ENCODE measurements at regions not wholly inside any gene's neighbourhood (a gene's known extent, or its start where the extent isn't known, plus 50 kb on each side); places are given as distances from the start of the nearest gene placed in this dataset.

- Histone ChIP-seq H3K4me3 (ENCODE audit: low read depth, low read length) (no peak overlapping the region), H3K36me3 (ENCODE audit: control insufficient read depth, insufficient read depth, low read length) (no peaks in the 10 kb centered on the region), H3K27me3 (ENCODE audit: control insufficient read depth, insufficient read depth, low read length) (no peaks in the 10 kb centered on the region)
- TF ChIP-seq, protein P1, sequence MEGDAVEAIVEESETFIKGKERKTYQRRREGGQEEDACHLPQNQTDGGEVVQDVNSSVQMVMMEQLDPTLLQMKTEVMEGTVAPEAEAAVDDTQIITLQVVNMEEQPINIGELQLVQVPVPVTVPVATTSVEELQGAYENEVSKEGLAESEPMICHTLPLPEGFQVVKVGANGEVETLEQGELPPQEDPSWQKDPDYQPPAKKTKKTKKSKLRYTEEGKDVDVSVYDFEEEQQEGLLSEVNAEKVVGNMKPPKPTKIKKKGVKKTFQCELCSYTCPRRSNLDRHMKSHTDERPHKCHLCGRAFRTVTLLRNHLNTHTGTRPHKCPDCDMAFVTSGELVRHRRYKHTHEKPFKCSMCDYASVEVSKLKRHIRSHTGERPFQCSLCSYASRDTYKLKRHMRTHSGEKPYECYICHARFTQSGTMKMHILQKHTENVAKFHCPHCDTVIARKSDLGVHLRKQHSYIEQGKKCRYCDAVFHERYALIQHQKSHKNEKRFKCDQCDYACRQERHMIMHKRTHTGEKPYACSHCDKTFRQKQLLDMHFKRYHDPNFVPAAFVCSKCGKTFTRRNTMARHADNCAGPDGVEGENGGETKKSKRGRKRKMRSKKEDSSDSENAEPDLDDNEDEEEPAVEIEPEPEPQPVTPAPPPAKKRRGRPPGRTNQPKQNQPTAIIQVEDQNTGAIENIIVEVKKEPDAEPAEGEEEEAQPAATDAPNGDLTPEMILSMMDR (IDR thresholded peaks at IDR 0.05; ENCODE audit: insufficient read depth, low read length, severe bottlenecking), result no peak
- no peak for DNase-seq (ENCODE audit: low read depth)
- FAIRE-seq, result no peak
Observed at GRCh38 chr18:56327191-56327885, 311.1 kb downstream of the TXNL1 start.

GRCh38 chr18:56326336-56327072 is 311.9 kb downstream of the TXNL1 start:
- TF ChIP-seq, protein P1 (IDR thresholded peaks at IDR 0.05; ENCODE audit: insufficient read depth, low read length, severe bottlenecking), result no peak
- H3K27me3 ChIP-seq (ENCODE audit: control insufficient read depth, insufficient read depth, low read length), result no peaks in the 10 kb centered on the region
- no peak for DNase-seq (ENCODE audit: low read depth)
- no peaks in the 10 kb centered on the region for H3K36me3 ChIP-seq (ENCODE audit: control insufficient read depth, insufficient read depth, low read length)
- no peak overlapping the region for H3K4me3 ChIP-seq (ENCODE audit: low read depth, low read length)
- no peak for FAIRE-seq

DNA sequence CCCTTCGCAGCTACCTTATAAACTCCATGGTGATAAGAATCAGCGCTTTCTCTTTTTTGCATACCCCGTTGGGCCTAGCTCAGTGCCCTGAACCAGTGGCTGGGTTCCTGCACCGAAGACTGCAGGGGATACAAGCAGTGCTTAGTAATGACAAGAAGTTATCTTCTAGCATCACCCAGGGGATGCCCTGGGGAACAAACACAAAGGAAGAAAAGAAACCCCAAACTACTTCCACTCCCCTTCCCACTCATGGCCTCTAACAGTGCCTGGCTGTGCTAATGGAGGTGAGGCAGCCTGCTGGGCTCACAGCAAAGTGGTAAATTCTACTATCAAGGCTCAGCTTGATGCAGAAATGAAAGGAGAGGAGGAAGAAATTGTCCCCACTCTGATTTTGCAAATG is 314.7 kb downstream of the TXNL1 start:
- H3K4me3 ChIP-seq (ENCODE audit: low read depth, low read length), result no peak overlapping the region
- DNase-seq (ENCODE audit: low read depth) (no peak), FAIRE-seq (no peak)
- TF ChIP-seq, protein P1 (IDR thresholded peaks at IDR 0.05; ENCODE audit: insufficient read depth, low read length, severe bottlenecking), result no peak
- no peaks in the 10 kb centered on the region for H3K36me3 ChIP-seq (ENCODE audit: control insufficient read depth, insufficient read depth, low read length)
- no peaks in the 10 kb centered on the region for H3K27me3 ChIP-seq (ENCODE audit: control insufficient read depth, insufficient read depth, low read length)

- TF ChIP-seq, protein P1 (IDR thresholded peaks at IDR 0.05; ENCODE audit: insufficient read depth, low read length, severe bottlenecking), result no peak
- FAIRE-seq, result no peak
- Histone ChIP-seq H3K4me3 (ENCODE audit: low read depth, low read length) (no peak overlapping the region), H3K27me3 (ENCODE audit: control insufficient read depth, insufficient read depth, low read length) (no peaks in the 10 kb centered on the region), H3K36me3 (ENCODE audit: control insufficient read depth, insufficient read depth, low read length) (no peaks in the 10 kb centered on the region)
- no peak for DNase-seq (ENCODE audit: low read depth)
Observed at GRCh38 chr18:56322406-56322805, 316.0 kb downstream of the TXNL1 start.

GRCh38 chr18:56321470-56321869 is 316.9 kb downstream of the TXNL1 start:
- FAIRE-seq, result peak; percentile 62
- no peak for DNase-seq (ENCODE audit: low read depth)
- Histone ChIP-seq H3K4me3 (ENCODE audit: low read depth, low read length) (no peak overlapping the region), H3K36me3 (ENCODE audit: control insufficient read depth, insufficient read depth, low read length) (no peaks in the 10 kb centered on the region), H3K27me3 (ENCODE audit: control insufficient read depth, insufficient read depth, low read length) (no peaks in the 10 kb centered on the region)
- TF ChIP-seq, protein P1 (IDR thresholded peaks at IDR 0.05; ENCODE audit: insufficient read depth, low read length, severe bottlenecking), result no peak

Data from bronchial epithelial cell (primary cell).